HG03159 (cell line): ENCODE measurements at regions not wholly inside any gene's neighbourhood (a gene's known extent, or its start where the extent isn't known, plus 50 kb on each side); places are given as distances from the start of the nearest gene placed in this dataset.
"Not testable (repeated sequence)": the region's sequence is repeated elsewhere in the genome, so short reads cannot be mapped to it uniquely, and the experiment has no call there.

Source experiments
- ATAC-seq: cut with Tn5 transposase; IDR thresholded peaks from one replicate; pipeline ENCODE4 v1.9.1; 2021; ENCODE audit warnings: mild to moderate bottlenecking, moderate library complexity; ENCODE audit not compliant: unreplicated experiment

GRCh38 chr14:30214461-30215090 is 286.9 kb upstream of the PRKD1 start:
- ATAC-seq: no peak

DNA sequence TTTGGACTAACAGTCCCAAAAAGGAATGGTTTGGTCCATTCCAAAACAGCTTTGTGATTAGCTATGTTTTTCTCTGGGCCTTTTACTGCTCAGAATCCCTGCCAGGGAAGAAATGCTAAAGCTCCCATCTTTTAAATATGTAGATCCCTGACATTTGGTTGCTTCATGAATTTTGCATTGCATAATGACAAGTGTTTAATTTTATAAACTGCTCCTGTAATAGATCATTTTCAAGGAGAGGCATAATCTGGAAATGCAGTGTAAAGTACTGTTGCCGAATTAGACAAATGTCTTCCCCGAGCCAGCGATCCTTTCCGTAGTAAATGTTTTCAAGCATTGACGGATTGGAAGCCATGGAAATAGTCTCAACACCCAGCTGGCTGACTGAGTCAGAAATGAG is 291.3 kb upstream of the PRKD1 start:
- ATAC-seq: no peak

GRCh38 chr14:30221546-30221945 is 293.9 kb upstream of the PRKD1 start:
- ATAC-seq: no peak

- no peak for ATAC-seq
Observed at GRCh38 chr14:30223385-30223785, 295.7 kb upstream of the PRKD1 start.

GRCh38 chr14:30223966-30224365 is 296.3 kb upstream of the PRKD1 start:
- ATAC-seq: no peak

DNA sequence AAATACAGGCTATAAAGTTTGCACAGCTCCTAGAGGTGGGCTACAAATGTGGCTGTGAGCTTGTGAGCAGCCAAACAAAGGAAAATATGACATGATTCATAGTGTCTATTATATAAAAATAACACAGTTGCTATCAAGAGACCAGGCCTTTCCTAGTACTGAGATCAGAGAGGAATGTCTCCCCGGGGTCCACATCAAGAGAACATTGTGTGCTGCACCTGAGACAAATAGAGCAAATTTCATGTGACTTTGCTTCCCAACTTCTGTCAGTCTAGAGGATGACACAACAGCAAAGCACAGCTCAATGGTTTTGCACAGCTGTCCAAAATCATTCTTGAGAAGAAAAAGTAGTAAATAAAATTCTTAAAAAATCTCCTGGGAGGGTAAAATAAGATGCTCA is 297.5 kb upstream of the PRKD1 start:
- no peak for ATAC-seq

DNA sequence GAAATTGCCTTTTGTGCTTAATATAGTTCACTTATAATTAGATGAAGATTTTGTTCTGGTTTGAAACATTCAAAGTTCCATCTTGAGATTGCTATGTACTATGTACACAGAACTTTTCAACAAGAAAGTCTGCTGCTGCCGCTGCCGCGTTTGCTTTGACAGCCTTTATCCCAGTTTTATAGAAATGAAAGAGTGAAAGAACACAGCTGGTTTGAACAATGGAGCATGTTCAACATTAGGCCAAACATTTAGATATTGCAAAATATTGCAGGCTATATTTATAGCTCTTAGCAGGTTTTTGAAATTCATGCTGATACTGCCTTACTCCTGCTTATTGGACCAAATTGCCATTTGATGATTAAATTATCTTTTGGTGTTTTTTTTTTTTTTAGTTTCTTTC is 299.8 kb upstream of the PRKD1 start:
- ATAC-seq: no peak

DNA sequence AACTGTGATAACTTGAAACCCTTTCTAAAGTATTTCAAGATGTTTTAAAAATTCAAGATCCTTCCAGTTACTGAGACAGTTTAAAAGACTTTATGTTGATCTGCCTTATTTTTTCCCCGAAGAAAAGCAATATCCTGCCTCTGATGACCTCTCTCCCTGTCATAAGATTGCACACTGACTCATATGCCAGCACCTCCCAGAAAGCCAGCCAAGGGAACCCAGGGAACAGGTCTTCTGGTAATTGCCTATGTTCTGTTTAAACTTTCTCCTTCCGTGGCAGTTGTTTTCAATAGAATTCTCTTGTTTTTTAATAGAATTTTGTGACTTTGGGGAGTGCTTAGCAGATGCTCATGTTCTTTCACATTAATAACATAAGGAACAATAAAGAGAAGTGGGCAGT is 300.2 kb upstream of the PRKD1 start:
- ATAC-seq: no peak

- ATAC-seq: no peak
Observed at GRCh38 chr14:30230719-30231118, 303.1 kb upstream of the PRKD1 start.

DNA sequence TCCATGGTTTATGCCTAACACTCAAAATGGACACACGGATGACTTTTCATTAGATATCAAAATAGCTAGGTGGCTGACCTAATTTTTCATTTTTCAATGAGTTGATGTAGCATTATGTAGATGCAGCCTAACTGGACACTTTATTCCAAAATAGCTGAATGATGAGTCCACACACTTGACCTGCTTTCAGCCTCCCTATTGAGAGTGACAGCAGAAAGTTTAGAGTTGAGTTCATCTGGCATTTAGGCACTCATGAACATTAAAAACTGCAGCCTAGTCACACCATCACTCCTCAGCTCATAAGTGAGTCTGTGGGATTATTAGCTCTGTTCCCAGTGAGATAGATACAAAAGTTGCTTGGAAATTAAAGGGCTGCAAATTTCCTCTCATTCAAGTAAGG is 307.3 kb upstream of the PRKD1 start:
- ATAC-seq: no peak

GRCh38 chr14:30235485-30235884 is 307.8 kb upstream of the PRKD1 start:
- ATAC-seq: no peak

- ATAC-seq: no peak
Observed at GRCh38 chr14:30238936-30239335, 311.3 kb upstream of the PRKD1 start.

DNA sequence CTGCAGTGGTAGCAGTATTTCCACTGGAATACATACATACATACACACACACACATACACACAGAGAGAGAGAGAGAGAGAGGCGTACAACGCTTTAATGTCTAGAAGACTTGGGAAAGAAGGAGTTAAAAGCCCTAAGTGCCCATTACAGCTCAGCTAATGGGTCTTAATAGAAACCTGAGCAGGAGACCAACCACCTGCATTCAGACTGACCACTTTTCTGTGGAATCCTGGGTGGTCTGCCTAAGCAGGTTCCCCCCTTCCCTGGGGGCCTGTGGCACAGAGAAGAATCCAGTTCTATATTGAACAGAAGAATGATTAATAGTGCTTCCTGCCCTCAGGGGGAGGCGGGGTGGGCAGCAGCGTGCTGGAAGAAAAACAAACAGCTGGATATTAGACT is 312.4 kb upstream of the PRKD1 start:
- ATAC-seq: no peak

DNA sequence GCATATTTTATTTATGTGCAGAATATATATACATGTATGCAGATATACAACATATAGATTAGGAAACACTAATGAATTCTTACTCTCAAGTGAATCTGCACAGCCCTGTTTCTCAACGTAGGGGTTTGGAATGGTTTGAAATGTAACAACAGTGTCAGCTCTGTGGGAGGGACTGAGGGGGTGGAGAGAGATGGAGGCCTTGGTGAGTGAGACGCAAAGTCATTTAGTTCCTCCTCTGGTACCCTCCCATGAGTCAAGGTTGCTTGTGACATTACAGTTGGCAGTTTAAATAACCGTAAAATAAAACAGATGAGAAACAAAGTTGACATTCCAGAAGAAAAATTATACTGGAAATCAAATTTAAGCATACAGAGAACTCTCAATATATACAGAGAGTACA is 313.0 kb upstream of the PRKD1 start:
- ATAC-seq: no peak

DNA sequence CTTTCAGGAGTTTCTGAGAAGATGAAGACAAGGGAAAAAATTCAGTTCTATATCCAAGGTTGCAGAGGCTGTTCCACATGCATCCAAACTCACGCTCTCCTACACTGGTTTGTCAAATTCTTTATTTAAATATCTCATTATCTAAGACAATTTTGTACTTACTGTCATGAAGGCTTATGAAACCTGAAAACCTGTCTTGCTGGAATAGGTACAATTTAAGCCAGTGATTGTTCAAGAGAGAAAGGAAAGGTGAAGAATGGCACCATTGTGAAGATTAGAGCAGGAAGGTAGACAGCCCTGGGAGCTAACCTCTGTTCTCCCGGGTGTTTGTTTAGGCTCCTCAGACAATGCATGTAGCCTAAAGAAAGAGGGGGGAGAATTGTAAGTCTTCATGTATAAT is 315.1 kb upstream of the PRKD1 start:
- no peak for ATAC-seq

DNA sequence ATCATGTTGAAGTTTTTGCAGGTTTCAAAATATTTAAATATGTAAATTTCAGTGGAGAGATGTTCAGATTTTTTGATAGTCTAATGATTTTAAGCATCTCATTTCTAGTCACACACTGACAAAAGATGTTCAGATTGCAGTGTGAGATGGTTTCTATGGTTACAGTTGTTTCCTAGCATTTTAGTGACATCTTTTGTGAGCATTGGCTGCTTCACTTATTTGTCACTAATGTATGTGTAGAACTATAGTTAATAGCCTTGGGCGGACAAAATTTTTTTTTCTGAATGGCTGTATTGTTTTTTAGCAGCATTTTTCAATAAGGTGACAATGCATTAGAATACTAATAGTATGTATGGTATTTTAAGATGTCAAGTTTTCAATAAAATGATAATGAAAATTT is 315.6 kb upstream of the PRKD1 start:
- no peak for ATAC-seq

- ATAC-seq: no peak
Observed at GRCh38 chr14:30243805-30244204, 315.2 kb upstream of the G2E3 start.

GRCh38 chr14:30244348-30244747 is 314.6 kb upstream of the G2E3 start:
- ATAC-seq: not testable (repeated sequence)

GRCh38 chr14:30251017-30251416 is 307.9 kb upstream of the G2E3 start:
- ATAC-seq: no peak

- ATAC-seq: no peak
Observed at GRCh38 chr14:30251557-30252100, 307.3 kb upstream of the G2E3 start.

GRCh38 chr14:30252151-30252550 is 306.8 kb upstream of the G2E3 start:
- ATAC-seq: no peak

DNA sequence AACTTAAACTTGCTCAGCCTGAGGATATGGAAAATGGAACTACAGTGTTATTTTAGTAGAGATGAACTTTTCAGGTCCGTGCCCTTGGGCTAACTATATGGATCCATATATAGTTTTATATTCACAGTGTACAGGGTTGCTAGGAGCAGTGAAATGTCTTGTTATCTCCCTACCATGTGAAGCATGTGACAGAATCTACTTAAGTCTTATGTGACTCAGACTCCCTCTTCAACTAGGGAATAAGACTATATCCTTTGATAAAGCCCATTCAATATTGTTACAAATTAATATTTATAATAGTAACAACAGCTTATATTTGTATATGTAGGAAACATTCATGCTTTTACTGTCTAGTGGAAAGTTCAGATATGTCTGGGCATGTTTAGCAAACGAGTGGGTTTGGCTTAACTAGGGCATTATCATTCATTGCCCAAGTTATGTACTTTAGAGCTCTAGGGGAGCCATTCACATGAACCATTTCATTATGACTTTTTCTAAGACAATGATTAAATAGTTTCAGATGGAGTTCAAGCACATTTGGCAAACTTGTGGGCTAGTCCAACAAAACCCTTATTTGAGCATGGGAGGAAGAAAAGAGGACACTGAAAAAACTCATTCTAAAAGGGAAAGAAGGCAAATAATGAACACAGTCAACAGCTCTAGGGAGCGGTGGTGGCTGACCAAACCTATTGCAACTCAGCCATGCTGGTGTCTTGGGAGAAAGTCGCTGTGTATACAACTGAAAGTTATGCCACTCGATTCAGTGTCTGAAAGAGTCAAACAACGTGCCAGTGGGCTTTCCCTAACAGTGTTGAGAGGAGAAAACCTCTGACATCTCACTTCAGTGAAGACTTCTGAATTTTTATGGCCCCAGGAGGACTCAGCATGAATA is 305.9 kb upstream of the G2E3 start:
- no peak for ATAC-seq
